ENCODE measurements at regions not wholly inside any gene's neighbourhood (a gene's known extent, or its start where the extent isn't known, plus 50 kb on each side); places are given as distances from the start of the nearest gene placed in this dataset.
A peak's percentile ranks its signal among the peaks of the same experiment; 100 is the strongest.

DNA sequence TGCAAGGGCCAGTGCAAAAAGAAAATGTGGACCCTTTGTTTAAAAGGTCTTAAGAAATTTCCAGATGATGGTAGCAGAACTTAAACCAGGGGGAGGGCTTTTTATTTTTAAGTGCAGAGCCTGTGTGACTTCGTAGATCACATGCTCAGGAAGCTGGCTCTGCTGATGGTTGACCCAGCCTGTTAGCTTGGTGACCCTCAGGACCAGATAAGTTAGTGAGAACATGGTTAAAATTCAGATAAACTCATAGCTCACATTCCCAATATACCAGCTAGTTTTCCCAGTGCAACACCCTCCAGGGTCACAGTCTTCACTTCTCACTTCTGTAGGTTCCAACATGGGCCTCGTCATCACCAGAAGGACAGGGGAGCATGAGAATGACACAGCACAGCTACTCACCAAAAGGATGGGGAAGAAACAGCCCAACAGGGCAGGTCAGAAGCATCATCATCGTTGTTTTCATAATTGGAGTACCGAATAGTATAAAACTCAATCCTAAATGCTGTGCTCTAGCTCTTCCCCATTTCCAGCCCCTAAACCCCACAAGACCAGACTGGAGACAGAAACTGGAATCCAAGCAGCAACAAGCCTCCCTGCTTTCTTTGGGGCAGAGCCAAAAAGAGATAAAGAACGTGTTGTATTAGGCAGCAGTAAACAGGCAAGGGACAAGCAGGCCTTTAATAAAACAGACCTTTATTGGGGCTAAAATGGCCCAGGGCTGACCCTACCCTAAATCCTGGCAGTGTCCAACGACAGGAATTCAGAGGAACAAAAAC, 102.2 kb upstream of the ANKRD1 start:
- DNase-seq = no peak
- ATAC-seq = no peak
- intact Hi-C loops (cut with DNase I, micrococcal nuclease) = no loop called here
- no peaks in the 10 kb centered on the region for H3K4me1 Mint-ChIP-seq
- no peaks in the 10 kb centered on the region for H3K9me3 Mint-ChIP-seq (ENCODE audit: low read depth)
- no peaks in the 10 kb centered on the region for H3K36me3 Mint-ChIP-seq (ENCODE audit: low read depth)
- ChIA-PET CTCF (no interaction called here), POLR2A (interaction anchor here (0.7 kb wide), 1 partner anchor 267 kb away, joined by 3 read pairs; no protein-coding TSS in a partner anchor)
- H3K4me3 Mint-ChIP-seq = no peak overlapping the region
- peaks cover under 1% of the 10 kb centered on the region for H3K27me3 Mint-ChIP-seq
- no peak overlapping the region for H3K27ac Mint-ChIP-seq

GRCh38 chr10:91023700-91024398, 103.0 kb upstream of the ANKRD1 start:
- CTCF ChIA-PET = interaction anchor here (0.9 kb wide), 1 partner anchor 227 kb away, joined by 3 read pairs; no protein-coding TSS in a partner anchor
- no peak overlapping the region for H3K4me3 Mint-ChIP-seq
- no peak for ATAC-seq

GRCh38 chr10:91024541-91024940, 103.7 kb upstream of the ANKRD1 start:
- CTCF ChIA-PET = interaction anchor here (0.9 kb wide), 1 partner anchor 226 kb away, joined by 3 read pairs; no protein-coding TSS in a partner anchor

More at GRCh38 chr10:91023700-91024398, 103.0 kb upstream of the ANKRD1 start:
- Mint-ChIP-seq H3K4me1 (no peaks in the 10 kb centered on the region), H3K27ac (no peak overlapping the region), H3K27me3 (no peaks in the 10 kb centered on the region), H3K36me3 (ENCODE audit: low read depth) (no peaks in the 10 kb centered on the region), H3K9me3 (ENCODE audit: low read depth) (no peaks in the 10 kb centered on the region)
- intact Hi-C loops (cut with DNase I, micrococcal nuclease) = no loop called here
- POLR2A ChIA-PET = no interaction called here
- no peak for DNase-seq

DNA sequence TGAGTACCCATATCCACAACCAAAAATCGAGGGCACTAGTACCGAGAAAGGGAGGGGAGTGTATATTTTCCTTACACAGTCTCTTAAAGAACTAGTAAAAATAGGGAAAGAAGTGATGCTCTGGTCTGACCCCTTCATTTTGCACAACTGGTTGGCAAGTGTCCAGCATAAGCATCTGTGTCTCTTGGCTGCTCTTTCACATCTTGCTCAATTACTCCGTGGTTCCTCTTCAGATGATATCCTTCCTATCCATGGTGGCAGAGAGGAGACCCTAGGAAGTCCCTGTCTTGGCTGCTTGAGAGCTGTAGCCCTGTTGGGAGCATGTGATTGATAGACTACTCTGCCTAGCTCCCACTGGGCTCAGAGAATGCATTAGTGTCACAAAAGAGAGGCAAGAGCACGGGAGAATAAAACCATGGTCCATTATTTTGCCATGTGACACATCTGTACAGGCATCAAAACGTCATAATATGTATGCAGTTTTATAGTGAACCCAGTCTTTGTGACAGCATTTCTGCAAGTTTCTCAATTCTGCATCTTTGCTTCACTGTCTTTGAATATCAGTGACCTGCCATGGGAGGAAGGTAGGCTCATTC, 111.8 kb upstream of the ANKRD1 start:
- Mint-ChIP-seq H3K4me3 (no peak overlapping the region), H3K9me3 (ENCODE audit: low read depth) (peaks cover 6% of the 10 kb centered on the region), H3K36me3 (ENCODE audit: low read depth) (peaks cover 2% of the 10 kb centered on the region), H3K27me3 (no peaks in the 10 kb centered on the region), H3K27ac (no peak overlapping the region), H3K4me1 (peaks cover 18% of the 10 kb centered on the region)
- ATAC-seq (no peak), DNase-seq (no peak)
- intact Hi-C loops (cut with DNase I, micrococcal nuclease) = no loop called here
- ChIA-PET POLR2A (no interaction called here), CTCF (interaction anchor here (1.5 to 2.2 kb wide), 3 partner anchors 27 to 218 kb away, joined by 3 to 13 read pairs (median 4); no protein-coding TSS in a partner anchor)

More at GRCh38 chr10:91024541-91024940, 103.7 kb upstream of the ANKRD1 start:
- Mint-ChIP-seq H3K4me3 (no peak overlapping the region), H3K27me3 (no peaks in the 10 kb centered on the region), H3K36me3 (ENCODE audit: low read depth) (no peaks in the 10 kb centered on the region), H3K4me1 (no peaks in the 10 kb centered on the region), H3K9me3 (ENCODE audit: low read depth) (no peaks in the 10 kb centered on the region), H3K27ac (no peak overlapping the region)
- POLR2A ChIA-PET = no interaction called here
- ATAC-seq (no peak), DNase-seq (no peak)
- intact Hi-C loops (cut with DNase I, micrococcal nuclease) = no loop called here

GRCh38 chr10:91033324-91033950, 112.5 kb upstream of the ANKRD1 start:
- Mint-ChIP-seq H3K4me3 (no peak overlapping the region), H3K27me3 (no peaks in the 10 kb centered on the region), H3K4me1 (peaks cover 18% of the 10 kb centered on the region), H3K36me3 (ENCODE audit: low read depth) (peaks cover 2% of the 10 kb centered on the region), H3K9me3 (ENCODE audit: low read depth) (peaks cover 6% of the 10 kb centered on the region), H3K27ac (peak overlapping the region; percentile 87)
- intact Hi-C loops (cut with DNase I, micrococcal nuclease) = no loop called here
- no peak for DNase-seq
- ChIA-PET CTCF (interaction anchor here (0.8 to 1.5 kb wide), 5 partner anchors 27 to 631 kb away, joined by 3 to 4 read pairs (median 3); no protein-coding TSS in a partner anchor), POLR2A (no interaction called here)
- ATAC-seq = no peak

DNA sequence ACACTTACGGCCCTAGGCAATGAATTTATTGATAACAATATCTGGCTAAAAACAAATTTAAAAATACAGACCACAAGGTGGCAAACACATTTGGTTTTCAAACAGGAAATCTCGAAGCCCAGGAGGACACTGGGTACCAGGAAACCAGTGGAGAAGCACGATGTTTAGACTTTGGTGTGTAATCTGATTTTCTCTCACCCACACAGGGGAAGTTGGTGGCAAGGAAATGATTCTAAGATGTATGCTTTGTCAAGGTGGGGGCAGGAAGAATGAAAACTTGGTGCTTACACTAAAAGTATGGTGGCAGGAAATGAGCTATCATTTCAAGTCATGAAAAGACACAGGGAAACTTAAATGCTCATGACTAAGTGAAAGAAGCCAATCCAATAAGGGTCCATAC, 113.2 kb upstream of the ANKRD1 start:
- POLR2A ChIA-PET = no interaction called here
- DNase-seq (peak; percentile 38), ATAC-seq (peak; percentile 96)
- Mint-ChIP-seq H3K27ac (peak overlapping the region; percentile 87), H3K9me3 (ENCODE audit: low read depth) (peaks cover 6% of the 10 kb centered on the region), H3K27me3 (no peaks in the 10 kb centered on the region), H3K4me3 (no peak overlapping the region), H3K36me3 (ENCODE audit: low read depth) (peaks cover 2% of the 10 kb centered on the region), H3K4me1 (peaks cover 18% of the 10 kb centered on the region)
- CTCF ChIA-PET = interaction anchor here (0.8 to 1.5 kb wide), 4 partner anchors 28 to 630 kb away, joined by 3 read pairs; no protein-coding TSS in a partner anchor
- intact Hi-C loops (cut with DNase I, micrococcal nuclease) = no loop called here

DNA sequence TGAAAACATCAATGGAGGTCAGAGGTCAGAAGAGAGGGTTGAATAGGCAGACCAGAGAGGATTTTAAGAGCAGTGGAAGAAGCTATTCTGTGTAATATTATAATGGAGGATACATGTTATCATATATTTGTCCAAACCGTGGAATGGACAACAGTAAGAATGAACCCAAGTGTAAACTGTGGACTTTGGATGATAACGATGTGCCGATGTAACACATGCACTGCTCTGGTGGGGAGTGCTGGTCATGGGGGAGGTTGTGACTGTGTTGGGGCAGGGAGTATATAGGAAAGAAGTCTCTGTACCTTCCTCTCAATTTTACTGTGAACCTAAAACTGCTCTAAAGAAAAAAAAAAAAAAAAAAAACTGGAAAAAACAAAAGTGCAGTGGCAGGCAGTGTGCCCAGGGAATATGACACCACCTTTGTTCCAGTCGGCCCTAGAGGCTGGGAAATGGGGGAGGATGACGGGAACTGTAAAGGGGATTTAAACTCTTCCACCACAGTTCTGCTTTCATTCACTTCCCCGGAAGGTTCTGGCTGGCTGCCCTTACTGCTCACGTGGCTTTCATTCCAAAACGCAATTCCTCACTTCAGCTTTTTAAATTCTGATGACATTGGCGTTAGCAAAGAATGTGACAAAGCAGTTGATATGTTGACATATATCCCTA, 113.7 kb upstream of the ANKRD1 start:
- H3K27me3 Mint-ChIP-seq = no peaks in the 10 kb centered on the region
- DNase-seq (no peak), ATAC-seq (no peak)
- POLR2A ChIA-PET = no interaction called here
- no peak overlapping the region for H3K4me3 Mint-ChIP-seq
- peaks cover 18% of the 10 kb centered on the region for H3K4me1 Mint-ChIP-seq
- H3K36me3 Mint-ChIP-seq (ENCODE audit: low read depth) = peaks cover 2% of the 10 kb centered on the region
- peak overlapping the region; percentile 87 for H3K27ac Mint-ChIP-seq
- H3K9me3 Mint-ChIP-seq (ENCODE audit: low read depth) = peaks cover 6% of the 10 kb centered on the region
- intact Hi-C loops (cut with DNase I, micrococcal nuclease) = no loop called here
- CTCF ChIA-PET = interaction anchor here (1.1 to 1.5 kb wide), 2 partner anchors 93 to 127 kb away, joined by 3 read pairs; no protein-coding TSS in a partner anchor

DNA sequence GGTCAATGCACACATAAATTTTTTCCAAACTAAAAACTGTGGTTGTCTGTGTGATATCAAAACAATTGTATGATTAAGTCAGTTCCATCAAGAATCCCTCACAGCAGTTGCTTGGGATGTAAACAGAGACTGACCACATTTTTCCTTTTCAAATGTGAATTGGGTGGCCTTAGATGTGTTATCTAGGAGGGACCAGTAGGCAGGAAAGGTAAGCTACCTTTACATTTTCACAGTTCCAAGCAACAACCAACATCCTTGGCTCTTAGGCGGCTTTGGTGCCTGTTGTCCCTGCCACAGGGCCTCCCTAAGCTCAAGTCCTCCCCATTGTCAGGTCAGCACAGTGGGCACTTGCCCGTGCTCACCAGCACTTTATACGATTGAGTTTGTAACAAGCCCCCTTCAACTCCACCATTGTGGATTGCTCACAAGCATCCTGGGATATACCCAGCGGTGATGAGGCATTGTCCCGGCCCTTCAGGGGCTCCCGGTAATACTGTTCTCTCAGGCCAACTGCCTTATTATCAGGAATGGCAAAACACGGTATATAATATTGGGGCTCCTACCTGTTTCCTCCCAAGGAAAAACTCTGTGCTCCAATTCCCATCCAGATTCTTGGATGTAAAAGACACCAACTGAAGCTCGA, 114.9 kb upstream of the ANKRD1 start:
- CTCF ChIA-PET = interaction anchor here (1.1 kb wide), 2 partner anchors 30 to 126 kb away, joined by 3 read pairs; no protein-coding TSS in a partner anchor
- Mint-ChIP-seq H3K27ac (no peak overlapping the region), H3K4me1 (peaks cover 18% of the 10 kb centered on the region), H3K36me3 (ENCODE audit: low read depth) (peaks cover 2% of the 10 kb centered on the region), H3K9me3 (ENCODE audit: low read depth) (peaks cover 6% of the 10 kb centered on the region), H3K27me3 (no peaks in the 10 kb centered on the region), H3K4me3 (no peak overlapping the region)
- intact Hi-C loops (cut with DNase I, micrococcal nuclease) = no loop called here
- ATAC-seq = no peak
- DNase-seq = no peak
- POLR2A ChIA-PET = no interaction called here

GRCh38 chr10:91036807-91037411, 116.0 kb upstream of the ANKRD1 start:
- H3K27ac Mint-ChIP-seq = no peak overlapping the region
- CTCF ChIA-PET = interaction anchor here (1.1 kb wide), 1 partner anchor 31 kb away, joined by 3 read pairs; no protein-coding TSS in a partner anchor
- H3K27me3 Mint-ChIP-seq = no peaks in the 10 kb centered on the region

GRCh38 chr10:91038971-91039370, 118.1 kb upstream of the ANKRD1 start:
- intact Hi-C loops (cut with DNase I, micrococcal nuclease) = no loop called here
- CTCF ChIA-PET = interaction anchor here (0.6 to 0.8 kb wide), 3 partner anchors 19 to 353 kb away, joined by 3 read pairs; no protein-coding TSS in a partner anchor

More at GRCh38 chr10:91036807-91037411, 116.0 kb upstream of the ANKRD1 start:
- H3K4me1 Mint-ChIP-seq = peaks cover 18% of the 10 kb centered on the region
- no peak overlapping the region for H3K4me3 Mint-ChIP-seq
- DNase-seq (no peak), ATAC-seq (no peak)
- H3K36me3 Mint-ChIP-seq (ENCODE audit: low read depth) = peaks cover 2% of the 10 kb centered on the region
- intact Hi-C loops (cut with DNase I, micrococcal nuclease) = no loop called here
- POLR2A ChIA-PET = no interaction called here
- peaks cover 6% of the 10 kb centered on the region for H3K9me3 Mint-ChIP-seq (ENCODE audit: low read depth)

More at GRCh38 chr10:91038971-91039370, 118.1 kb upstream of the ANKRD1 start:
- DNase-seq (no peak), ATAC-seq (no peak)
- Mint-ChIP-seq H3K4me3 (no peak overlapping the region), H3K4me1 (peaks cover 10% of the 10 kb centered on the region), H3K36me3 (ENCODE audit: low read depth) (peaks cover 2% of the 10 kb centered on the region), H3K27me3 (no peaks in the 10 kb centered on the region), H3K27ac (no peak overlapping the region), H3K9me3 (ENCODE audit: low read depth) (peaks cover 6% of the 10 kb centered on the region)
- POLR2A ChIA-PET = no interaction called here

Measured in activated CD4-positive, alpha-beta T cell treated with anti-CD3 and anti-CD28 coated beads for 36 hours (primary cell).